ENCODE measurements at regions not wholly inside any gene's neighbourhood (a gene's known extent, or its start where the extent isn't known, plus 50 kb on each side); places are given as distances from the start of the nearest gene placed in this dataset.
"Not testable (repeated sequence)": the region's sequence is repeated elsewhere in the genome, so short reads cannot be mapped to it uniquely, and the experiment has no call there.

- DNase-seq (ENCODE audit: low spot score), result no peak
These were observed 111.0 kb downstream of the FAM53A start for GRCh38 chr4:1572964-1573720.

GRCh38 chr4:1572521-1572920, 111.6 kb downstream of the FAM53A start:
- DNase-seq (ENCODE audit: low spot score), result no peak

GRCh38 chr4:1572010-1572385, 112.1 kb downstream of the FAM53A start:
- DNase-seq (ENCODE audit: low spot score), result no peak

GRCh38 chr4:1571165-1572009, 112.7 kb downstream of the FAM53A start:
- DNase-seq (ENCODE audit: low spot score), result no peak

GRCh38 chr4:1570291-1571164, 113.6 kb downstream of the FAM53A start:
- DNase-seq (ENCODE audit: low spot score), result no peak

DNA sequence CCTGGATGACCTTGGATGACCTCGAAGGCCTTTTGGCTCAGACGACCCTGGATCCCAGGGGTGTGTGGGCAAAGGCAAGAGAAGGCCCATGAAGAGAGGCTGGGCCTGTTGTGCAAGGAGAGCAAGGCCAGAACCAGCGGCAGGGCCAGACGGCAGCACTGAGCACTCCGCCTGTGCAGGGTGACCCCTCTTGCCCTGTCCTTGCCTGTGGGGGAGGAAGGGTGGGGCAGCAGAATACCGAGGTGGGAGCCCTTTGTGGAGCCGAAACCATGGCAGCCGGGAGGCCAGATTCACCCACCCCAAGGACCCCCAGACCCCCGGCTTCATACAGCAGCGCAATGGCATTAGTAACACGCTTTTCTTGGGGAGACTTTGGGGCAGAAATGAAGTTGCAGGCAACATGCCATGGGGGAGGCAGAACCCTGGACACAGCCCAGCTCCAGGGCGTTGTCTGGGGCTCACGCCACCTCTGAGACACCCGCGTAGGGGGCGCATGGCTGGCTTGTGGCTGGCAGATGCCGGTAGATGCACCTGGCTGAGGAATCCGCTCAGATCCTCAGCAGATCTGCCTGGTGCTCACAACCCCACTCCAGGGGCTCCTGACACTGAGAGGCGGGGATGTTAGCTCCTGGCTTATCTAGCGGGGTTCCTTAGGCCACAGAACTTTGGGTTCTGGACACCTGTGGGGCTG, 114.5 kb downstream of the FAM53A start:
- no peak for DNase-seq (ENCODE audit: low spot score)

DNA sequence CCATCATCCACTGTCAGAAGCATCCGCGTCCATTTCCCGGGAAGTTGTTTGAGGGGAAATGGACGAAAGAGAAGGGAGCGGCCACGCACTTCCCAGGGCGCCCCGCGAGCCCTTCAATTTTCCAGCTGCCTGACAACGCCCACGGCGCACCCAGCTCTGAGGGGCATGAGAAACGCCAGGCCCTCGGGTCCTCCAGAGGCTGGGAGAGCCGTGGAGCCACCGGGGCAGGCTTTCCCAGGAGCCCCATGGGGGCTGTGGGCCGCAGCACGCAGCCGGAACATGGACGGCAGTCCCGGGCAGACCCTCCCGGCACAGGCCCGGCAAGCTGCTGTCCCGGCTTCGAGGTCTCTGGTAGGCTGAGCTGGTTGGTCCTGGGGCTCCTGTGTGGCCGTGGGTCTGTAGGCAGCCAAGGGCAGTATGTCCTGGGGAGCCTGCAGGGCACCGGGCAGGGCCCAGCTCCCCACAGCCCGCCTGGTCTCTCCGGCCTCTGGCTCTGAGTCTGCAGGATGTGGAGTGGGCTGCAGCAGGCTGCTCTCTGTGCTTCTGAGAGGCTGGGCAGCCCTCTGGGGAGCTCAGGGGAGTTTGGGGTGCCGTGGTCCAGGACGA, 115.2 kb downstream of the FAM53A start:
- DNase-seq (ENCODE audit: low spot score), result no peak

DNA sequence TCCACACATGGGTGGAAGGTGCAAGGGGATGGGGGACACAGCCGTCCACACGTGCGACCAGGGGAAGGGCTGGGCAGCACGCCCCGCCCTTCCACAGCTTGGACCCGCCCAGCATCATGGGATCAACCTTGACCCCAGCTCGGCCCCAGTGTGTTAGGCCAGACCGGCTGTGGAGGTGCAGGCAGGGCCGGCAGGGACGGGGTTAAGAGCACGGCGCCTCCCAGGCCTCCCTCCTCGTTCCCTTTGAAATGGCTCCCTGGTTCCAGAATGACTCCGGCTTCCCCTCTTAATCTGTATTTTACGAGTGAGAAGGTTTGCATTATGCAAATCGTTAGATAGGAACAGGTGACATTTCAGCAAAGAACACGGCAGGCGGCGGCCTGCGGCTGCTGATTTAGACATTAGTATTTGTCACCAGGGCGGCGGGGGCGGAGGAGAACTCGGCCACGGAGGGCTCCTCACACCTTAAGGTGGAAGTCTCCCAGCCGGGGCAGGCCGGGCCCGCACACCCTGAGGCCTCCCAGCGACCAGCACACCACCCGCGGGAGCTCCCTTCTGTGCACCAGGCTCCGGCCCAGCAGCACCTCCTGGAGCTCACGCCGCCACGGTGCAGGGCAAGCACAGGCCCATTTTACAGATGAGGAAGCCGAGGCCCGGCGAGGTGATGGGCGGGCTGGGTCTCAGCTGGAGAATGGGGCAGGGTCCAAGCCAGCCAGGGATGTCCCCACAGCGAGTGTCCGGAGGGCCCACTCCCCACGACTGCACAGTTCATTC, 116.1 kb downstream of the FAM53A start:
- no peak for DNase-seq (ENCODE audit: low spot score)

- no peak for DNase-seq (ENCODE audit: low spot score)
These were observed 116.7 kb downstream of the FAM53A start for GRCh38 chr4:1567519-1567807.

GRCh38 chr4:1566838-1567518, 117.1 kb downstream of the FAM53A start:
- no peak for DNase-seq (ENCODE audit: low spot score)

- not testable (repeated sequence) for DNase-seq (ENCODE audit: low spot score)
These were observed 117.7 kb downstream of the FAM53A start for GRCh38 chr4:1566301-1566837.

- DNase-seq (ENCODE audit: low spot score), result no peak
These were observed 118.4 kb downstream of the FAM53A start for GRCh38 chr4:1565598-1566295.

DNA sequence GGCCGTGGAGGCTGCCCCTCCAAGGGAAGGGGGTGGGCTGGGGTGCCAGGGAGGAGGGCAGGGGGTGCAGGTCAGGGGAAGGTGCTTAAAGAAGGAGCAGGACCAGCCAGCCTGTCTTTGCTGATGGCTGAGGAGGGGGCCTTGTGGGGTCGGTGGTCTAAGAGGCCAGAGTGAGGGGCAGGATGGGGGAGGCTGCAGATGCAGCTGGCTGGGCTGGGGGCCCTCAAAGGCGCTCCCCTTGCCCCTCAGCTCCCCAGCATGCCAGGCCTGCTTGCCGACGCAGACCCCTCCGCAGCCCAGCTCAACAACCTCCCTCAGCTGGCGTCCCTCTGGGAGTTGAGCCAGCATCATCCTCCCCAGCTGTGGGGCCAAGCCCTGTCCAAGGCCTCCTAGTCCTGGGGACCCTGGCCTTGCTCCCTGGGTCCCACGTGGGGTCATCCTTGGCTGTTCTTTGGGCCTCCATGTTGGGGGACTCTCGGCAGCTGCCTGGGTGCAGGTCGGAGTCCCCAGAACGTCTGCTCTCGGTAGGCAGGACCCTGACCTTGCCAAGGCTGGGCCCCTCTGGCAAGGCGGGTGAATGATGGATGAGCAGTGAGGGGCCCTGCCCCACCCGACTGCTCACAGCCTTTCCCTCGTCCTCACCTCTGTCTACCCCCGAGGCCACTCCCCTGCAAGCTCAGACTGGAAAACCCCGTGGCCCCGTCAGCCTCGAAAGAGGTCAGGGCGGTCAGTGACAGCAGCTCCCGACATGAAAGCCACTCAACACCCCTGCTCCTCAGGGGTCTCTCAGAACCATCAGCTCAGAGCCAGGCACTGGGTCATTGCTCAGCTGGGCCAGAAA, 119.4 kb downstream of the FAM53A start:
- DNase-seq (ENCODE audit: low spot score), result no peak

DNA sequence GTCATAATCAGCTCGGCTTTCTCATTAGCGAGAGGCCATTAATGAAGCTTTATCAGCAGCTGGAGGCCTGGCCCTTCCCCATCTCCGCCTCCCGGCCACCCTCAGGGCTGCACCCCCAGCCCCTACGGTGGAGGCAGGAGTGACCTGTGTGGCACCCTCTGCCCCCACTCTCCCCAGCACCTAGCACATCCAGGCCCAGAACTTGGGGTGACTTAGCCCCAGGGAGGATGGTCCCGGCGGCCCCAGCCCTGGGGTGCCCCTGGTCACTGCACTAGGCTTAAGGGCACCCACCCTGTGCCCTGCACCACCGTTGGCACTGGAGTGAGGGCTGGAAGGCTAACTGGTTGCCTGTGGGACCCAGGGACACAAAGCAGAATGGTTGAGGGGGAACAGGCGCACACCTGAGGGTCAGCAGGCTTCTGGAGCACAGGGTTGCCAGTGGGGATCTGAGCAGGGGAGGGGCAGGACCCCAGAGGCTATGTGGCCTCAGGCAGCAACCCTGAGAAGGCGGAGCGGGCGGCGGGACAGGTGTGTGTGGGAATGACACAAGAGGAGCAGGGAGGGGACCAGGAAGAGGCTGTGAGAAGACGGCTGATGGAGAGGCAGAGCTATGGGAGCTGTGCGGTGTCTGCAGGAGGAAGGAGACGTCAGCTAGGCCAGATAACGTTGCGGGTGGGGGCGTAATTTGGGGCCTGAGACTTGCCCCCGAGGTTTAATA, 120.2 kb downstream of the FAM53A start:
- DNase-seq (ENCODE audit: low spot score), result no peak

GRCh38 chr4:1563241-1563640, 120.9 kb downstream of the FAM53A start:
- DNase-seq (ENCODE audit: low spot score), result no peak

GRCh38 chr4:1562771-1563170, 121.3 kb downstream of the FAM53A start:
- DNase-seq (ENCODE audit: low spot score), result no peak

- no peak for DNase-seq (ENCODE audit: low spot score)
These were observed 121.7 kb downstream of the FAM53A start for GRCh38 chr4:1562371-1562770.
